Activated T-cell treated with anti-CD3 and anti-CD28 coated beads for 4 hours (primary cell): ENCODE measurements at regions not wholly inside any gene's neighbourhood (a gene's known extent, or its start where the extent isn't known, plus 50 kb on each side); places are given as distances from the start of the nearest gene placed in this dataset.
"Not testable (repeated sequence)": the region's sequence is repeated elsewhere in the genome, so short reads cannot be mapped to it uniquely, and the experiment has no call there.

ENCODE experiments used
- DNase-seq: peaks from one replicate; pipeline ENCODE4 v3.0.0-alpha.2; 2020

DNA sequence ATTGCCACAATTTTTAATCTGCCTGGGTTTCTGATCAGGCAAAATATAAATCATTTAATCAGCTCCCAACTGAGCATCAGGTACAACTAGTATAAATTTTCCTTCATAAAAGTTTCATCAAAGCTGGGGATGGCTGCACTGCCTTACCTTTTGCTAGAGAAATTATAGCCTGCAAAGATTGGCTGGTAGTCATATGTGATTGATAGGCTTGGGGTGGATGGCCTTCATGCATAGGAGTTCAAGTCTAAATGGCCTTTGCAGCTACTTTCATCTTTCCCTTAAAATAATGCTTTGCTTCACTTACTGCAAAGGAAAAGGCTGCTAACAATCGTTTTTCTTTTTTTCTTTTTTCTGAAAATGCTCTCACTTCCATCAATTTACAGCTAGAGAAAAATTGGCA is 739.7 kb downstream of the CENPC start:
- DNase-seq = no peak

DNA sequence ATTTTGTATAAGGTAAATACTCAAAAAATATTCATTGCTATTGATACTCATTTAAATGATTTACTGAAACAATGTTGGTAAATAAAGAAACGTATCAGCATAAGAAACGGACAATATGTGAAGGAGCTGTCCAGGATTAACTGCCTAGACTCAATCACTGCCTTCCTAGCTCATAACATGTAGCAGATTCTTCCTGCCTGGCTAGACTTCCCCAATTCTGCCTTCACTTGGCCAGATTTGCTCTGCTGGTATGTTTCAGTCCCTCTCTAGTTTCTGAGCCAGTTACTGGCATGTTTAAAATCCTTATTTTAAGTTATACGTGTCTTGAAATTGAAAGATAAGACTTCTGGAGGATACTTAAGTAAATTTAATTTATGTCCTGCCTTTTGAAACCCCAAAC is 740.3 kb downstream of the CENPC start:
- DNase-seq = no peak

GRCh38 chr4:66797608-66798007 is 747.7 kb downstream of the CENPC start:
- no peak for DNase-seq

GRCh38 chr4:66795724-66796123 is 749.6 kb downstream of the CENPC start:
- DNase-seq = no peak

DNA sequence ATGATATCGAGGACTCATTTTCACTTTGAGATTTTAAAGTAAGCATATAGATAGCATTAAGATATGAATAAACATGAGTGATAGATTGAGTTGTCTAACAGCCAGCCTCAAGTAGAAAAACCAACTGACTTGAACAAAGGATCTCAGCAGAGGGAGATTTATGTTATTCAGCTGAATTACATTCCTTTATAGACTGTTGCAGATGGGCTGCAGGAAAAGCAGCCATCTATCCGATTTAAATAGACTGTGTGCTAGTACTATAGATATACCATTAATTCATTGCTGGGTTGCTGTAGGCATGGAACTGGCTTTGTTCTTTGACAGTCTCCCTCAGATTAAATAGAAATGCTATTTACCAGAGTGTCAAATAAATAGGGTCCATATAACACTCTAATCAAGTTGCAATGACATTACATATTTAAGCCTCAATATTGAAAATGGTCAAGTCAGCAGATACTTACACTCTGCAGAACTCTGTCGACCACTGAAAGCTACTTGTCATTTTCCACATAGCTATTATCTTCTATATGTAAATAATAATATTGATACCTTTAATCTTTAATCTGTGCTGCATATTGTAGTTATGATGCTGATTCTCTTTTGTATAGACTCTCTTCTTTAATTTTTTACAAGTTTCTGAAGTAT is 750.8 kb downstream of the CENPC start:
- DNase-seq = no peak

DNA sequence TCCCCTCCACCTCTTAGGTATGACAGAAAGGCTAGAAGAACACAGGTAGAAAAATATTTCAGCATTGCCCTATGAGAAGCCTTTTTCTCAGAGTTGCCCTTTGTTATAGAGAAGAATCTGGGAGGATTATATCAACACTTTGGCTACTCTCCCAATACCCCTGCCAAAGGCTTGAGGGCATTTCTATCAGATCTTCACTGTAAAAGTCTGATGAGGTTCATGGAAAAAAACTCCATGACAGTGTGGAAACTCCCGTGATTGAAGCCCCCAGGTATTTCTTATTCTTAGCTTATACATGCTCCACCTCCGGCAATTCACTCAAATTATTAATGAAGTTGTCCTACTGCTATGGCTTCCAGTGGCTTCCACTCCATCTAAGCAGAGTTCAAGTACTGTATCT is 753.6 kb downstream of the CENPC start:
- no peak for DNase-seq

GRCh38 chr4:66785479-66785878 is 759.8 kb downstream of the CENPC start:
- DNase-seq = no peak

DNA sequence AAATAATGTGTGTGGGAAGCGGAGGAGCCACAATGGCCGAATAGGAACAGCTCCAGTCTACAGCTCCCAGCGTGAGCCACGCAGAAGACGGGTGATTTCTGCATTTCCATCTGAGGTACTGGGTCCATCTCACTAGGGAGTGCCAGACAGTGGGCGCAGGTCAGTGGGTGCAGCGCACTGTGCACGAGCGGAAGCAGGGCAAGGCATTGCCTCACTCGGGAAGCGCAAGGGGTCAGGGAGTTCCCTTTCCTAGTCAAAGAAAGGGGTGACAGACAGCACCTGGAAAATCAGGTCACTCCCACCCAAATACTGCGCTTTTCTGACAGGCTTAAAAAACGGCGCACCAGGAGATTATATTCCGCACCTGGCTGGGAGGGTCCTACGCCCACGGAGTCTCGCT is 762.6 kb downstream of the CENPC start:
- DNase-seq = not testable (repeated sequence)

DNA sequence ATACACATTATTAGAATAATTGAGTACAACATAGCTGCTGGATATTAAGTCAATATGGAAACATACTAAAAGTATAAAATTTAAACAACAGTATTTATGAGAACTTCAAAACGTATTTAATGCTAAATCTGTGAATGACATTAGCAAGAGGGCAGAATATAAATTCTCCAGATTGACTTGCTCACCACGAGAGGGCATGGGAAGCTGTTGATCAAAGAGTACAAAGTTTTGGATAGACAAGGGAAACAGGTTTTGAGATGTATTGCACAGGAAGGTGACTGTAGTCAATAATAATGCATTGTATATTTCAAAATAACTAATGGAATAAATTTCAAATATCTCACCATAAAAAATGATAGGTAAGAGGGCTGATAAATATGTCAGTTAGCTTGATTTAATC is 768.2 kb downstream of the CENPC start:
- no peak for DNase-seq

DNA sequence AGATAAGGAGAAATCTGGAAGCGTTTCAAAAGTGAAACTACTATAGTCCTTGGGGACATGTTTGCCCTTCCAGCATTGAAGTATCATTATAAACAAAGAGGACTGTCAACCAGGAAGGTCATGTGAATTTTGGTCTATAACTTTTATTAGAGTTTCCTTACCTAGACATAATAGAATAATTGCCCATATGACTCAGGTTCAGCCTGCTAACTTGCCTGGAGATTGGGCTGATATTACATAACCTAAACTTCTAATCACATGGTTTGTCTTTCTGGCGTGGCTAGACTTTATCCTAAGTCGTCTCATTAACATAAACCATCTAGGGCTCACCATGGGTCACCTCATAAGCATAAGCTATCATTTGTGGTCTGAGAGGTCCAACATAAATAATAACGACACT is 775.9 kb downstream of the CENPC start:
- no peak for DNase-seq

DNA sequence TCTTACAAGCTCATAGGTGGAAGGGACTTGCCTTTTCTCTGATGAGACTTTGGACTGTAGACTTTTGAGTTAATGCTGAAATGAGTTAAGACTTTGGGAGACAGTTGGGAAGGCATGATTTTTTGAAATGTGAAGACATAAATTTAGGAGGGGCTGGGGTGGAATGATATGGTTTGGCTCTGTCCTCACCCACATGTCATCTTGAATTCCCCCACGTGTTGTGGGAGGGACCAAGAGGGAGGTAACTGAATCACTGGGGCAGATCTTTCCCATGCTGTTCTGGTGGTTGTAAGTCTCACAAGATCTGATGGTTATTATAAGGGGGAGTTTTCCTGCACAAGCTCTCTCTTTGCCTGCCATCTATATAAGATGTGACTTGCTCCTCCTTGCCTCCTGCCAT is 777.9 kb downstream of the CENPC start:
- no peak for DNase-seq

DNA sequence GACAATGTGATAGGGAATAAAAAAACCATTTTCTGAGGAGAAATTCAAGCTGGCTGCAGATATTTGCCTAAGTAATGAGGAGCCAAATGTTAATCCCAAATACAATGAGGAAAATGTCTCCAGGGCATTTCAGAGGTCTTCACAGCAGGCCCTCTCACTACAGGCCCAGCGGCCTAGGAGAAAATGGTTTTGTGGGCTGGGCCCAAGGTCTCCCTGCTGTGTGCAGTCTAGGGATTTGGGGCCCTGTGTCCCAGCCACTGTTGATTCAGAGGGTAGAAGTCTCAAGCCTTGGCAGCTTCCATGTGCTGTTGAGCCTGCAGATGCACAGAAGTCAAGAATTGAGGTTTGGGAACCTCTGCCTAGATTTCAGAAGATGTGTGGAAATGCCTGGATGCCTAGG is 778.7 kb downstream of the CENPC start:
- DNase-seq = no peak

- DNase-seq = no peak
Observed at GRCh38 chr4:66750273-66750672, 795.0 kb downstream of the CENPC start.

- not testable (repeated sequence) for DNase-seq
Observed at GRCh38 chr4:66746918-66747317, 798.4 kb downstream of the CENPC start.

DNA sequence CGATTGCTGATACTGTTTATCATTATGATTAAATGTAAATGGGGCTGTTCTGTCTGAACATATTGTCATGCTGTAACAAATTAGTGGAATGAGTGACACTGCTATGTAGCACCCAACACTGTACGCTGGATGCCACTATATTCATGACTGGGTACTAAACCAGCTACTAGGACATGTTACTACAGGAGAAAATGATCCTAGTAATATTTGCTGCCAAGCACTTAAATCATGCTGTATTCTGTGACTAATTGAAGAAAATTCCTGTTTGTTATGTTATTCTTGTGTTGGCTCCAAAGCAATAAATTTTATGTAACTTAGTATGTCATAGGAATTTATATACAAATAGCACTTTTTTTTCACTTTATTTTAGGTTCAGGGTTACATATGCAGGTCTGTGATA is 804.2 kb downstream of the CENPC start:
- DNase-seq = no peak

GRCh38 chr4:66736606-66737005 is 808.7 kb downstream of the CENPC start:
- DNase-seq = no peak

GRCh38 chr4:66728280-66728679 is 817.0 kb downstream of the CENPC start:
- no peak for DNase-seq

DNA sequence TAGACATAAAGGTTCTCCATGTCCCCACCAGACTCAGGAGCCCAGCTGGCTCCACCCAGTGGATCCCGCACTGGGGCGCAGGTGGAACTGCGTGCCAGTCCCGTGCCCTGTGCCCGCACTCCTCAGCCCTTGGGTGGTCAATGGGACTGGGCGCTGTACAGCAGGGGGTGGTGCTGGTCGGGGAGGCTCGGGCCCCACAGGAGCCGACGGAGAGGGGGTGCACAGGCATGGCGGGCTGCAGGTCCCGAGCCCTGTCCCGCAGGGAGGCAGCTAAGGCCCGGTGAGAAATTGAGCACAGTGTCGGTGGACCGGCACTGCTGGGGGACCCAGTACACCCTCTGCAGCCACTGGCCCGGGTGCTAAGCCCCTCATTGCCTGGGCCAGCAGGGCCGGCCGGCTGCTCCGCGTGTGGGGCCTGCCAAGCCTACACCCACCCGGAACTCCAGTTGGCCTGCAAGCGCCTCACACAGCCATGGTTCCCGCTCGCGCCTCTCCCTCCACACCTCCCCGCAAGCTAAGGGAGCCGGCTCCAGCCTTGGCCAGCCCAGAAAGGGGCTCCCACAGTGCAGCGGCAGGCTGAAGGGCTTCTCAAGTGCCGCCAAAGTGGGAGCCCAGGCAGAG is 832.9 kb downstream of the CENPC start:
- not testable (repeated sequence) for DNase-seq

- no peak for DNase-seq
Observed at GRCh38 chr4:66704243-66704642, 841.1 kb downstream of the CENPC start.

- no peak for DNase-seq
Observed at GRCh38 chr4:66694739-66695138, 850.6 kb downstream of the CENPC start.

DNA sequence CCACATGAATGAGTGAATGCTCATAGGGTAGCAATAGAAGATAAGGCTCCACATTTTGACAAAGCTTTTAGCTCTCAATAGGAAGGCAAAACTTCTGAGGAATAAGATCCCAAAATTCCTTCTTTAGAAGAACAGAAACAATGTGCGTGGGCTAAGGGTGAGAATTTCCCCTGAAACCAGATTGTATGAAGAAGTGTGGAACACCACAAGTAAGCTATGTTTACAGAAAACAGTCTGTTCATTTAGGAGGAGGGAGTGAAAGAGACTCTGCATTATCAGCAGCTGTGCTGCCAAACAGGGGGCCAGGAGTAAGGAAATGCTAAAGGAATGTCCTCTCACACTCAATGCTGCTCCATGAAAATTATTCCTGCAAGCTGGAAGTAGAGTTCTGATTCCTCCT is 851.6 kb downstream of the CENPC start:
- no peak for DNase-seq

GRCh38 chr4:66691101-66691500 is 854.2 kb downstream of the CENPC start:
- no peak for DNase-seq

- DNase-seq = no peak
Observed at GRCh38 chr4:66688674-66689073, 856.6 kb downstream of the CENPC start.

DNA sequence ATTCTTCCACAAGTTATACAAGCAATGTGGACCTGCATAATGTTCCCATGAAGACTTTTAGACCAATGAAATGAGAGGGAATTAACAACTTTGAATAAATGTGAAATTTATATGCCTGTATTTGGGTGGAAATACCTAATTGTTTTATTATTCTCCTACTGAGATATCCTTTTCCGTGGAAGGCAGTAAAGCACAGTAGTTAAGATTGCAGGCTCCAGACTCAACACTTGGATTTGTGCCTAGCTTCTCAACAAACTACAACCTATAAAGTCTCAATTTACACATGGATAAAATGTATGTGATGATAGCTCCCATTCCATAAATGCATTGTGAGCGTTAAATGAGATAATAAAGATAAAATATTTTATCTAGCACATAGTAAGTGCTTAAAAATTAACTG is 857.8 kb downstream of the CENPC start:
- no peak for DNase-seq

GRCh38 chr4:66681962-66682361 is 863.3 kb downstream of the CENPC start:
- DNase-seq = no peak
